C4-2B (cell line): ENCODE measurements at regions not wholly inside any gene's neighbourhood (a gene's known extent, or its start where the extent isn't known, plus 50 kb on each side); places are given as distances from the start of the nearest gene placed in this dataset.

Experiments
- H3K27ac ChIP-seq: fragments of 450-650 bp; 2 replicates; pipeline ENCODE4 v1.5.1; 2017
- ZFX ChIP-seq: fragments of 450-650 bp; IDR thresholded peaks from 2 replicates; pipeline ENCODE4 v1.6.1; 2017
- TF ChIP-seq, protein P1 (sequence below): fragments of 450-650 bp; conservative IDR thresholded peaks from 2 replicates; pipeline ENCODE4 v1.5.1; 2017; ENCODE audit warnings: mild to moderate bottlenecking

DNA sequence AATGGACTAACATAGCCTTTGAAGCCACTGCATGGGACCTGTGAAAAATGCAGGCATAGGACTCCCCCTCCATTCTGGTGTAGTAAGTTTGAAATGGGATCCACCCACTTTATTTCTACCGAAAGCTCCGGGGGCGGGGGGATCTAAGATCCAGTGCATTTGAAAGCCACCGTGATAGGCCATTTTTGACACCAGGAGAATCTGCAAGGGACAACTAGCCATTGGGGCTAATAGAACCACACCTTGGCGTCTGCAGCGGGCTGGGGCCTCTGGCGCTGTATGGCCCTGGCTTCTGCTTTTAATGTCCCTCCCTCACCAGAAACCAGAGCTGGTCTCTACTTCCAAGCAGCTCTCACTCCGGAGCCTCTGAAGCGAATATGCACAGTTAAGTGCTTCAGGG lies 60.1 kb upstream of the GPR26 start:
- H3K27ac ChIP-seq: no peak overlapping the region
- TF ChIP-seq ZFX: no peak
- TF ChIP-seq, protein P1, sequence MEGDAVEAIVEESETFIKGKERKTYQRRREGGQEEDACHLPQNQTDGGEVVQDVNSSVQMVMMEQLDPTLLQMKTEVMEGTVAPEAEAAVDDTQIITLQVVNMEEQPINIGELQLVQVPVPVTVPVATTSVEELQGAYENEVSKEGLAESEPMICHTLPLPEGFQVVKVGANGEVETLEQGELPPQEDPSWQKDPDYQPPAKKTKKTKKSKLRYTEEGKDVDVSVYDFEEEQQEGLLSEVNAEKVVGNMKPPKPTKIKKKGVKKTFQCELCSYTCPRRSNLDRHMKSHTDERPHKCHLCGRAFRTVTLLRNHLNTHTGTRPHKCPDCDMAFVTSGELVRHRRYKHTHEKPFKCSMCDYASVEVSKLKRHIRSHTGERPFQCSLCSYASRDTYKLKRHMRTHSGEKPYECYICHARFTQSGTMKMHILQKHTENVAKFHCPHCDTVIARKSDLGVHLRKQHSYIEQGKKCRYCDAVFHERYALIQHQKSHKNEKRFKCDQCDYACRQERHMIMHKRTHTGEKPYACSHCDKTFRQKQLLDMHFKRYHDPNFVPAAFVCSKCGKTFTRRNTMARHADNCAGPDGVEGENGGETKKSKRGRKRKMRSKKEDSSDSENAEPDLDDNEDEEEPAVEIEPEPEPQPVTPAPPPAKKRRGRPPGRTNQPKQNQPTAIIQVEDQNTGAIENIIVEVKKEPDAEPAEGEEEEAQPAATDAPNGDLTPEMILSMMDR: no peak

DNA sequence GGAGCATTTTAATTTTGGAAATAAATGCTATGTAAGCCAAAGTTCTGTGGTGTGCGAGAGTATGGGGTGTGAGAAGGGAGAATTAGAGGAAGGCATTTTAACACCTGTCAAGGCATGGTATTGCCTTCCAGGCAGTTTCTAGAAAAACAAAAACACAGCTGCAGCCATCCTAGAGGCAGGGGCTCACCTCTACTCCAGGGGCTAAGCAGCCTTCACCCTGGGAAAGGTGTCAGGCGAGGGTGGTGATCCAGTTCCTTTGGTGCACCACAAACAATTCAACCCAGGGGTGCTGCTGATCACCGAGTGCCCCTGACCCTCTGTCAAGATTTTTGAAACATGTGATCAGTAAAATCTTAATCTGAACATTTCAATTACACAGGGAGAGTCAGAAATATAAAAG lies 59.2 kb upstream of the GPR26 start:
- TF ChIP-seq, protein P1: no peak
- no peak for TF ChIP-seq ZFX
- H3K27ac ChIP-seq: no peak overlapping the region

DNA sequence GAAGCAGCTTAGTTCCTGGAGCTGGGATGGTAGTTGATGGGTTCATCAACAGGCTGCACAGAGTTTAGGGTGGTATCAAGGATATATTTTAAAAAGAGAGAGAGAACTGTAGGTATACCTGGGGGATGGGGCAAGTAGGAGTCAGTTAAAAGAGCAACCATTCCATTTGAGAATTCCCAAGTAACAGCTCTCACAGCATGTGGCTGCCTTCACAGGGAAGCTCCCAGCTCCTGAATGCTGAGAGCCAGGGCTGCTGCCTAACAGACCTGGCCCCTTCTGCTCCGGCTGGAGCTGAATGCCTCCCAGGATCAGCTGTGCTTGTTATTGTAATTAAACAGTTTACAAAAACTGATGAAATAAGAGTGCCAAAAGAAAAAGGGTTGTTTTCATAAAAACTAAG lies 58.8 kb upstream of the GPR26 start:
- no peak overlapping the region for H3K27ac ChIP-seq
- TF ChIP-seq, protein P1: no peak
- TF ChIP-seq ZFX: no peak

DNA sequence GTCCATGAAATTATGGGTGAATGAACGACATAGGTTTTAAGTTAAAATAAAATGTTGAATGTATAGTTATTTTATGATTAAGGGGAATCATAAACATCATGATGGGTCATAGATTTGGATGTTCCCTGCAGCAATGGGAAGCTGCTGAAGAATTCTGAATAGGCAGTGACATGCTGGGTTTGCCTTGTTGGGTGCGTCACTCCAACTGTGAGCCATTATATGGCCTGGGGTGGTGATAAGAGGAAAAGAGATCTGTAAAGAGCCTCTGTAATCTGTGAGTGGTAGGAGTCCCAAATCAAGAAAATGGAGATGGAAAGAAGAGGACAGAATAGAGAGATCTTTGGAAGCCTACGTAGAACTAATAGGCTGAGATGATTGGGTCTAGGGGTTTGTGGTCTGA lies 58.1 kb upstream of the GPR26 start:
- no peak overlapping the region for H3K27ac ChIP-seq
- TF ChIP-seq, protein P1: no peak

DNA sequence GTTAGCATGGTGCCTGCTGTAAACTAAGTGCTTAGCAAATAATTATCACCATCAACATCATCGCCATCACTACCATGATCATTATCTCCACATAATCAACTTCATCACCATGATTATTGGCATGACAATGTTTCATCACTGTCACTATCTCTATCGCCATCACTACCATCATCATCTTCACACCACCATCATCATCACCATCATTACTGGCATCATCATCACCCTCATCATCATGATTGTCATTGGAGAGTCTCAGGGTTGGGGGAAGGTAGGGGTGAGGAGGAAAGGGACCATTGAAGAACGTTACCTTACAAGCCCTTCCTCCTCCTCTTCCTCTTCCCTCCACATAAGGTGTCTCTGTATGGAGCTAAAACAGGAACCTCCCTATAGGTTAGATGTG lies 54.9 kb upstream of the GPR26 start:
- TF ChIP-seq, protein P1: no peak
- TF ChIP-seq ZFX: no peak
- H3K27ac ChIP-seq: no peak overlapping the region

DNA sequence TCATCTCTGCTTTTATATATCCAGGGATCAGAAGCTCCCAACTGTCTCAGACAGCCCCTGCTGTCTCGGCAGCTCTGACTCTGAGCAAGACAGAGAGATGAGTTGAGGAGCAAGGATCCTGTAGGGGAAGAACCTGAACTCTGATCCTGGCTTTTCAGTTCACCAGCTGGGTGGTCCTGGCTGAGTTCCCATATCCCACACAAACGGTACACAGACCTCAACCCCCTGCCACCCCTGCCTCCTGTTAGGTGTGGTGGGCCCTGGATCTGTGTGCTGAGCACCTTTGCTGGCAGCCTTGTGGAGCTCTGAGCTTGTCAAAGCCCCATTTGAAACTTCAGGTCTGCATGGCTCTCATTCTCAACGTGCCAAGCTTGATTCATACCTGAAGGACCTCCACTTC lies 54.3 kb upstream of the GPR26 start:
- no peak overlapping the region for H3K27ac ChIP-seq
- TF ChIP-seq, protein P1: no peak

DNA sequence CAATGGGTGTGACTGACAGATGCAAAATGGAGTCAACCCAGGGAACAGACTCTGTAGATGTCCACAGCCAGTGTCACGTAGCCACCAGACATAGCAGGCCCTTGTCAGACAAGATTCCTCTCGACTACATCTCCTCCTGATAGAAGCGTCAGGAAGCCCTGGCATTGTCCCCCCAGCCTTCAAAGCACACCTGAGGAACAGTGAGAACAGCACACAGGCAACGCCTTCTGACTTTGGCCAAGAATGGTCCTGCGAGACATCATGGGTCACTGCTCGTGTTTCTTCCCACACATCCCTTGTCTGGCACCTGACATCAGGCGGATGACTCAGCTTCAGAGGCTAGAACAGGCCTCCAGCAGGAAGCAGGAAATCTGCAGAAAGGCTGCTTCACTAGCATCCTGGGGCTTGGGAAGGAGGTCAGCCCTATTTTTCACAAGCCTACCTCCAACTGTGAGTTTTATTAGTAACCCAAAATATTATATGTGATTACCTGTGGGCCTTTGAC lies 52.8 kb upstream of the GPR26 start:
- TF ChIP-seq ZFX: no peak
- TF ChIP-seq, protein P1: no peak
- no peak overlapping the region for H3K27ac ChIP-seq
